Right lobe of liver (tissue), 6 donors: ENCODE measurements at regions not wholly inside any gene's neighbourhood (a gene's known extent, or its start where the extent isn't known, plus 50 kb on each side); places are given as distances from the start of the nearest gene placed in this dataset.

Source experiments
- ATAC-seq, 4 donors: fragments of 200-7000 bp; cut with Tn5 transposase; one replicate each; pipeline ENCODE4 v1.9.1; 2020; ENCODE audit warnings: mild to moderate bottlenecking in 4 of 4, moderate library complexity in 4 of 4
- DNase-seq, 3 donors: peaks; one replicate each; pipeline ENCODE4 v3.0.0-alpha.2; 2020
- H3K27ac ChIP-seq, 3 donors: fragments of 200-600 bp; one replicate each; pipeline ENCODE4 v1.8.0; 2022
- H3K27me3 ChIP-seq, 2 donors: fragments of 200-600 bp; one replicate each; pipeline ENCODE4 v1.8.0; 2022
- H3K36me3 ChIP-seq, 4 donors: fragments of 200-600 bp; sonication (generic) in 1 of 4; one replicate each; pipeline versions ENCODE4 v1.5.1 to v1.8.0; 2017 to 2022; ENCODE audit warnings: control low read depth in 1 of 4
- H3K4me1 ChIP-seq, 4 donors: fragments of 200-600 bp; sonication (generic) in 1 of 4; one replicate each; pipeline versions ENCODE4 v1.5.1 to v1.8.0; 2017 to 2022; ENCODE audit warnings: control low read depth in 1 of 4
- H3K4me3 ChIP-seq, 3 donors: fragments of 200-600 bp; one replicate each; pipeline ENCODE4 v1.8.0; 2022
- H3K9me3 ChIP-seq, 4 donors: fragments of 200-600 bp; sonication (generic) in 1 of 4; one replicate each; pipeline versions ENCODE4 v1.5.1 to v1.8.0; 2017 to 2022; ENCODE audit warnings: control low read depth in 1 of 4
- POLR2A ChIP-seq: fragments of 450-650 bp; IDR thresholded peaks from one replicate; pipeline ENCODE4 v1.6.1; 2017; ENCODE audit warnings: antibody characterized with exemption, mild to moderate bottlenecking
- WGBS: methylation state at CpG from one replicate; pipeline ENCODE4 v1.1.6; 2018; ENCODE audit warnings: low coverage, low lambda C conversion rate; ENCODE audit not compliant: insufficient coverage; ENCODE audit errors: missing lambda C conversion rate; 5-methylcytosine and 5-hydroxymethylcytosine counted together
- intact Hi-C, 2 donors: fragments of 100-400 bp; cut with DNase I; formaldehyde crosslinking; loops; one replicate each; pipeline versions ENCODE4 v1.11.2 to v1.14.1; 2022
- TF ChIP-seq, protein P1 (sequence below), 4 donors: fragments of 200-600 bp in 3 of 4; fragments of 450-650 bp in 1 of 4; IDR thresholded peaks; one replicate each; pipeline versions ENCODE4 v1.5.1 to v1.8.0; 2016 to 2022; ENCODE audit warnings: antibody characterized with exemption in 4 of 4, mild to moderate bottlenecking in 2 of 4
- donor health status: DM: no; HTN: yes; CAD: no.
- donor health status: DM: no; HTN: no; CAD: no.
- donor health status: DM: no; HTN: no; CAD: no.
- donor health status: DM: no; HTN: yes; CAD: no.
- donor health status: DM: no; HTN: yes; CAD: no.

- no peaks in the 10 kb centered on the region for H3K36me3 ChIP-seq
- H3K27ac ChIP-seq, result no peak overlapping the region
- peaks cover 0 to 6% (median 0%) of the 10 kb centered on the region in 4 donors for H3K9me3 ChIP-seq
- H3K4me1 ChIP-seq, result no peaks in the 10 kb centered on the region
- no peak for DNase-seq
- H3K4me3 ChIP-seq, result no peak overlapping the region
- intact Hi-C loops, result no loop called here
- no peaks in the 10 kb centered on the region for H3K27me3 ChIP-seq
- no peak for ATAC-seq
- WGBS, result 20% methylated on average over 1 of the region's 1 CpG
- TF ChIP-seq, protein P1, sequence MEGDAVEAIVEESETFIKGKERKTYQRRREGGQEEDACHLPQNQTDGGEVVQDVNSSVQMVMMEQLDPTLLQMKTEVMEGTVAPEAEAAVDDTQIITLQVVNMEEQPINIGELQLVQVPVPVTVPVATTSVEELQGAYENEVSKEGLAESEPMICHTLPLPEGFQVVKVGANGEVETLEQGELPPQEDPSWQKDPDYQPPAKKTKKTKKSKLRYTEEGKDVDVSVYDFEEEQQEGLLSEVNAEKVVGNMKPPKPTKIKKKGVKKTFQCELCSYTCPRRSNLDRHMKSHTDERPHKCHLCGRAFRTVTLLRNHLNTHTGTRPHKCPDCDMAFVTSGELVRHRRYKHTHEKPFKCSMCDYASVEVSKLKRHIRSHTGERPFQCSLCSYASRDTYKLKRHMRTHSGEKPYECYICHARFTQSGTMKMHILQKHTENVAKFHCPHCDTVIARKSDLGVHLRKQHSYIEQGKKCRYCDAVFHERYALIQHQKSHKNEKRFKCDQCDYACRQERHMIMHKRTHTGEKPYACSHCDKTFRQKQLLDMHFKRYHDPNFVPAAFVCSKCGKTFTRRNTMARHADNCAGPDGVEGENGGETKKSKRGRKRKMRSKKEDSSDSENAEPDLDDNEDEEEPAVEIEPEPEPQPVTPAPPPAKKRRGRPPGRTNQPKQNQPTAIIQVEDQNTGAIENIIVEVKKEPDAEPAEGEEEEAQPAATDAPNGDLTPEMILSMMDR (IDR thresholded peaks at IDR 0.05), result no peak
- TF ChIP-seq POLR2A, result no peak
Observed at GRCh38 chr4:66164869-66165268, 494.6 kb upstream of the EPHA5 start.

GRCh38 chr4:66160606-66161005 lies 490.3 kb upstream of the EPHA5 start:
- TF ChIP-seq, protein P1 (IDR thresholded peaks at IDR 0.05), result no peak
- no peak for TF ChIP-seq POLR2A
- H3K27ac ChIP-seq, result no peak overlapping the region
- no peaks in the 10 kb centered on the region for H3K4me1 ChIP-seq
- no peak overlapping the region for H3K4me3 ChIP-seq
- ATAC-seq, result no peak
- 38% methylated on average over 1 of the region's 1 CpG for WGBS
- peaks cover 0 to 6% (median 0%) of the 10 kb centered on the region in 4 donors for H3K9me3 ChIP-seq
- H3K27me3 ChIP-seq, result no peaks in the 10 kb centered on the region
- H3K36me3 ChIP-seq, result no peaks in the 10 kb centered on the region
- no peak for DNase-seq
- intact Hi-C loops, result no loop called here

DNA sequence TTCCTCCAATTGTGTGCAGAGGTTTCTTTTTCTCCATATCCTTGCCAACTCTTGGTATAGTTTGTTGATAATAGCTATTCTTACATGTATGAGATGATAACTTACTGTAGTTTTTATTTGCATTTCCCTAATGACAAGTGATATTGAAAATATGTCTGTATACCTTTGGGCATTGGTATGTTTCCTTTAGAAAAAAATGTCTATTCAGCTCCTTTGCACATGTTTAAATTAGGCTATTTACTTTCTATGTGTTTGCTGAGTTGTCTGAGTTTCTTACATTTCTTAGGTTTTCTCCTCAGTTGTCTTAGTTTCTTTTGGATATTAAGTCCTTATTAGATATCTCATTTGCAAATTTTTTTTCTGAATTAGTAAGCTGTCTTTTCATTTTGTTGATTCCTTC lies 487.3 kb upstream of the EPHA5 start:
- intact Hi-C loops, result no loop called here
- no peaks in the 10 kb centered on the region for H3K36me3 ChIP-seq
- DNase-seq (no peak), ATAC-seq (no peak)
- TF ChIP-seq, protein P1 (IDR thresholded peaks at IDR 0.05), result no peak
- no peak for TF ChIP-seq POLR2A
- H3K4me3 ChIP-seq, result no peak overlapping the region
- no peaks in the 10 kb centered on the region for H3K27me3 ChIP-seq
- H3K9me3 ChIP-seq, result no peaks in the 10 kb centered on the region
- no peaks in the 10 kb centered on the region for H3K4me1 ChIP-seq
- no peak overlapping the region for H3K27ac ChIP-seq

GRCh38 chr4:66130042-66130441 lies 459.8 kb upstream of the EPHA5 start:
- 41% methylated on average over 6 of the region's 6 CpGs for WGBS
- TF ChIP-seq, protein P1 (IDR thresholded peaks at IDR 0.05), result no peak
- no peak for TF ChIP-seq POLR2A
- no peak for ATAC-seq

GRCh38 chr4:66123831-66124413 lies 453.6 kb upstream of the EPHA5 start:
- TF ChIP-seq, protein P1 (IDR thresholded peaks at IDR 0.05), result no peak
- TF ChIP-seq POLR2A, result no peak

More at GRCh38 chr4:66130042-66130441, 459.8 kb upstream of the EPHA5 start:
- Histone ChIP-seq H3K4me3 (no peak overlapping the region), H3K36me3 (no peaks in the 10 kb centered on the region), H3K27ac (no peak overlapping the region), H3K4me1 (no peaks in the 10 kb centered on the region), H3K9me3 (no peaks in the 10 kb centered on the region), H3K27me3 (no peaks in the 10 kb centered on the region)
- DNase-seq, result no peak
- intact Hi-C loops, result no loop called here

More at GRCh38 chr4:66123831-66124413, 453.6 kb upstream of the EPHA5 start:
- Histone ChIP-seq H3K27ac (no peak overlapping the region), H3K4me1 (no peaks in the 10 kb centered on the region), H3K36me3 (no peaks in the 10 kb centered on the region), H3K9me3 (no peaks in the 10 kb centered on the region), H3K27me3 (no peaks in the 10 kb centered on the region), H3K4me3 (no peak overlapping the region)
- DNase-seq (no peak), ATAC-seq (no peak)
- WGBS, result 50% methylated on average over 1 of the region's 1 CpG
- intact Hi-C loops, result no loop called here
